BJ (cell line): ENCODE measurements at regions not wholly inside any gene's neighbourhood (a gene's known extent, or its start where the extent isn't known, plus 50 kb on each side); places are given as distances from the start of the nearest gene placed in this dataset.

Experiments used
- CTCF ChIA-PET: fragments of 350-600 bp; formaldehyde crosslinking; extraction: SDS; loops from one replicate; lab custom pipeline; 2021; ENCODE audit warnings: antibody characterized with exemption, inconsistent platforms; lab: Yijun Ruan, JAX
- POLR2A ChIA-PET: fragments of 300-600 bp; sonication (Branson Sonifier 250); formaldehyde crosslinking; extraction: SDS; loops from one replicate; lab custom pipeline; 2021; ENCODE audit warnings: antibody characterized with exemption; lab: Charles Lee
- DNase-seq: peaks from one replicate; pipeline ENCODE4 v3.0.0-alpha.2; 2011; ENCODE audit warnings: low read depth
- H3K27me3 ChIP-seq: 2 replicates; pipeline ENCODE4 v1.6.0; 2011; ENCODE audit warnings: low read length; ENCODE audit not compliant: control insufficient read depth, insufficient read depth
- H3K36me3 ChIP-seq: 2 replicates; pipeline ENCODE4 v1.5.1; 2011; ENCODE audit warnings: low read length; ENCODE audit not compliant: control insufficient read depth, insufficient read depth
- H3K4me3 ChIP-seq: 2 replicates; pipeline ENCODE4 v1.5.1; 2011; ENCODE audit warnings: low read depth, mild to moderate bottlenecking, control low read depth, low read length
- TF ChIP-seq, protein P1 (sequence below): IDR thresholded peaks from 2 replicates; pipeline ENCODE4 v1.5.1; 2011; ENCODE audit warnings: low read depth, mild to moderate bottlenecking, control low read depth, inconsistent platforms, low read length, moderate library complexity; ENCODE audit not compliant: insufficient read depth

DNA sequence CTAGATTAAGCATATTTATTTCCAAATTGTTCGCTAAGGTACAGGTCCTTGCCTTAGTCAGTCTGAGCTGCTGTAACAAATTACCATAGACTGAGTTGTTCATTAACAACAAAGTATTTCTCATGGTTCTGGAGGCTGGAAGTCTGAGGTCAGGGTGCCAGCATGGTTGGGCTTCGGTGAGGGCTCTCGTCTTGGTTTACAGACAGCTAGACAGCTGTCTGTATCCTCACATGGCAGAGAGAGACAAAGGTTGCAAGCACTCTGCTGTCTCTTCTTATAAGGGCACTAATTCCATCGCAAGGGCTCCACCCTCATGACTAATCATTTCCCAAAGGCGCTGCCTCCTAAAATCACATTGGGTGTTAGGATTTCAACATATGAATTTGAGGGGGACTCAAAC lies 115.3 kb upstream of the GMDS start:
- CTCF ChIA-PET, result interaction anchor here (1.0 kb wide), 1 partner anchor 34 kb away, joined by 3 read pairs; no protein-coding TSS in a partner anchor
- H3K4me3 ChIP-seq, result no peak overlapping the region

DNA sequence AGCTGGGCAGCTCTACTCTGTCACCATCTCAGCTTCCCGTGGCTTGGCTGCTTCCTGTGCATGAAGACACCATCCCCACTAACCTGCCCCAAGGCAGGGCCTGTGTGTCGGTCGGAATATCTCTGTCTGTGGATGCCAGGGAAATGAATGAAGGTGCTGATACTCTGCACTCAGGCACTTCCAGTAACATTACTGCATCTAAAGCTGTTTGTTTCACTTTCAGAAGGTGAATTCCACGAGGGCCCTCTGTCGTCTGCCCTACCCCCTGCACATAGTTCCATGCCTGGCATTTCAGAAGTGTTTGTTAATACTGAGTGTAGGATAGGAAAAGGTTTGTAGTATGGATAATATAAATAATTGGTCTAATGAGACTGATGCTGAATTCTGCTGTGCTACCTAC lies 114.7 kb upstream of the GMDS start:
- POLR2A ChIA-PET, result no interaction called here
- Histone ChIP-seq H3K27me3 (no peaks in the 10 kb centered on the region), H3K4me3 (no peak overlapping the region), H3K36me3 (no peaks in the 10 kb centered on the region)
- TF ChIP-seq, protein P1, sequence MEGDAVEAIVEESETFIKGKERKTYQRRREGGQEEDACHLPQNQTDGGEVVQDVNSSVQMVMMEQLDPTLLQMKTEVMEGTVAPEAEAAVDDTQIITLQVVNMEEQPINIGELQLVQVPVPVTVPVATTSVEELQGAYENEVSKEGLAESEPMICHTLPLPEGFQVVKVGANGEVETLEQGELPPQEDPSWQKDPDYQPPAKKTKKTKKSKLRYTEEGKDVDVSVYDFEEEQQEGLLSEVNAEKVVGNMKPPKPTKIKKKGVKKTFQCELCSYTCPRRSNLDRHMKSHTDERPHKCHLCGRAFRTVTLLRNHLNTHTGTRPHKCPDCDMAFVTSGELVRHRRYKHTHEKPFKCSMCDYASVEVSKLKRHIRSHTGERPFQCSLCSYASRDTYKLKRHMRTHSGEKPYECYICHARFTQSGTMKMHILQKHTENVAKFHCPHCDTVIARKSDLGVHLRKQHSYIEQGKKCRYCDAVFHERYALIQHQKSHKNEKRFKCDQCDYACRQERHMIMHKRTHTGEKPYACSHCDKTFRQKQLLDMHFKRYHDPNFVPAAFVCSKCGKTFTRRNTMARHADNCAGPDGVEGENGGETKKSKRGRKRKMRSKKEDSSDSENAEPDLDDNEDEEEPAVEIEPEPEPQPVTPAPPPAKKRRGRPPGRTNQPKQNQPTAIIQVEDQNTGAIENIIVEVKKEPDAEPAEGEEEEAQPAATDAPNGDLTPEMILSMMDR, result no peak
- CTCF ChIA-PET, result no interaction called here
- no peak for DNase-seq

More for the DNA sequence above, 115.3 kb upstream of the GMDS start:
- H3K36me3 ChIP-seq, result no peaks in the 10 kb centered on the region
- no peaks in the 10 kb centered on the region for H3K27me3 ChIP-seq
- TF ChIP-seq, protein P1, result no peak
- POLR2A ChIA-PET, result no interaction called here
- DNase-seq, result no peak

GRCh38 chr6:2355150-2355549 lies 109.7 kb upstream of the GMDS start:
- TF ChIP-seq, protein P1, result no peak
- H3K4me3 ChIP-seq, result no peak overlapping the region
- ChIA-PET CTCF (interaction anchor here (1.6 to 4.0 kb wide), 5 partner anchors 8 to 758 kb away, joined by 3 to 23 read pairs (median 10); no protein-coding TSS in a partner anchor), POLR2A (no interaction called here)
- H3K27me3 ChIP-seq, result no peaks in the 10 kb centered on the region
- no peak for DNase-seq
- H3K36me3 ChIP-seq, result no peaks in the 10 kb centered on the region

DNA sequence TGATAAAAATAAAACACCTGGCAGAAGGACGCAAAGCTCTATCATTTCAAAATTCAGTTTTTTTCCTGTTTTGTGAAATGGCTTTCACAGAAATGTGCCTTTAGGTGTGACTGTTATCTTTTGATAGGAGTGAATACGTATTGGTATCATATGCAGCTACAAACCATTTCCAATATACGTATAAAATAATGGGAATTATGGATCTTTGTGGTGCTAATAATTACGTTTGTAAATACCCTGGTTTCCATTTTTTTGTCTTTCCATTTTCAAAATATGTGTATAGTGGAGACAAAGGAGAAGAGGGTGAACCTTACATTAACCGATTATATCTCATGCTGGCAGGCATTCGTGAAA lies 108.7 kb upstream of the GMDS start:
- Histone ChIP-seq H3K36me3 (no peaks in the 10 kb centered on the region), H3K27me3 (no peaks in the 10 kb centered on the region), H3K4me3 (no peak overlapping the region)
- TF ChIP-seq, protein P1, result no peak
- POLR2A ChIA-PET, result no interaction called here
- CTCF ChIA-PET, result interaction anchor here (0.7 to 4.0 kb wide), 30 partner anchors 8 to 761 kb away, joined by 3 to 23 read pairs (median 4); no protein-coding TSS in a partner anchor
- no peak for DNase-seq

- Histone ChIP-seq H3K27me3 (no peaks in the 10 kb centered on the region), H3K4me3 (no peak overlapping the region), H3K36me3 (no peaks in the 10 kb centered on the region)
- POLR2A ChIA-PET, result no interaction called here
- CTCF ChIA-PET, result interaction anchor here (0.7 to 4.0 kb wide), 30 partner anchors 9 to 760 kb away, joined by 3 to 23 read pairs (median 4); no protein-coding TSS in a partner anchor
- peak; percentile 23 for DNase-seq
- TF ChIP-seq, protein P1, result peak; percentile 72
Observed at GRCh38 chr6:2353412-2354137, 108.2 kb upstream of the GMDS start.
